ENCODE measurements at regions not wholly inside any gene's neighbourhood (a gene's known extent, or its start where the extent isn't known, plus 50 kb on each side); places are given as distances from the start of the nearest gene placed in this dataset.

DNA sequence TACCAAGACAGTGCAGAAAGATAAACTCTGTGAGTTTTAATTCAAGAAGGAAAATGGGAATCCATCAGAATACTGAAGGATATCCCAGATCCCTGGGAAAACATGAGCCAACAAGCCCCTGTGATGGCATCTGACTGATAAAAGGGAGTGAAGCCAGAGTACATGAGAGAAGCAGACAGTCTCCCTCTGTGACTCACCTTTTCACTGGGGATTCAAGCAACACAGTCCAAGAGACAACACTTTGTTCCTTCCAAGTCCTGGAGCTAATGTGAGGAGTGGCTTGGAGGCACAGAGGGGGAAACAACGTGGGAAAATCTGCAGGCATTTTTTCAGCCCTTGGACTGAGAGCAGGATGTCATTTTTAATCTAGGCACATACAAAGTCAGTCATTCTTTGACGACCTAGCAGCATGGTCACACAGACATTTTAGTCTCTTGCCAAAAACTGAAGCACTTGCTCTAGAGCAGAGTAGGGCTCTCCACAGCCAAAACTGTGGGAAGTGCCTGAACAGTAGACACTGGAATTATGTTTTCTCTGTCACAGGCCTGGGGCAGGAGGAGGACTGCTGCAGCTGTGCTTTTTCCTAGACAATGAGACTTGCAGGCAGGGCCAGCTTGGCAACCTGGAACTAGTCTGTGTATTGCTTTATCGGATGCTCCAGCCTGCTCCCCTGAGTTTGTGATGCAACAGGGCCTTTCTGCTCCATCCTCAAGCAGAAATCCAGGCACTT is 465.0 kb upstream of the GJE1 start:
- no peak for DNase-seq (ENCODE audit: low spot score)
- no peaks in the 10 kb centered on the region for H3K36me3 Mint-ChIP-seq (ENCODE audit: low read depth)
- H3K27ac Mint-ChIP-seq: no peak overlapping the region
- H3K4me3 Mint-ChIP-seq: no peak overlapping the region
- H3K4me1 Mint-ChIP-seq (ENCODE audit: low read depth): no peaks in the 10 kb centered on the region
- no peaks in the 10 kb centered on the region for H3K9me3 Mint-ChIP-seq
- H3K27me3 Mint-ChIP-seq (ENCODE audit: insufficient read depth): no peaks in the 10 kb centered on the region
- intact Hi-C loops (cut with micrococcal nuclease): no loop called here

DNA sequence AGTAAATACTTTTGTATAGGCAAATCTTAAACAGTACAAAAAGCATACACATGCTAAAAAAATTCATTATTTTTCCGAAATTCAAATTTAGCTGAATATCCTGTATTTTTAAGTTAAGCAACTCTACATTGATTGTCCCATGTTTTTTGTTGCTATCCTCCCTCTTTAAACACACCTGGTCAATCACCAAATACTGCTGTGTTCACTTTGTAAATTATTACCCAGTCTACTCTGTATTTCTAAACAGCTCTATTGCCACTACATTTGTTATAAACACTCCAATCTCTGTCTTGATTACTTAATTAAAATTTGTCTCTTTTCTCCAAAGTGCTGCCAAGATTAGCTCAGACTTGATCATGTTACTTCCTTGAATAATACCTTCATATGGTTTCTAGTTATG is 466.5 kb upstream of the GJE1 start:
- intact Hi-C loops (cut with micrococcal nuclease): no loop called here
- Mint-ChIP-seq H3K27ac (no peak overlapping the region), H3K27me3 (ENCODE audit: insufficient read depth) (no peaks in the 10 kb centered on the region), H3K4me3 (no peak overlapping the region), H3K9me3 (no peaks in the 10 kb centered on the region), H3K4me1 (ENCODE audit: low read depth) (no peaks in the 10 kb centered on the region), H3K36me3 (ENCODE audit: low read depth) (no peaks in the 10 kb centered on the region)
- no peak for DNase-seq (ENCODE audit: low spot score)

DNA sequence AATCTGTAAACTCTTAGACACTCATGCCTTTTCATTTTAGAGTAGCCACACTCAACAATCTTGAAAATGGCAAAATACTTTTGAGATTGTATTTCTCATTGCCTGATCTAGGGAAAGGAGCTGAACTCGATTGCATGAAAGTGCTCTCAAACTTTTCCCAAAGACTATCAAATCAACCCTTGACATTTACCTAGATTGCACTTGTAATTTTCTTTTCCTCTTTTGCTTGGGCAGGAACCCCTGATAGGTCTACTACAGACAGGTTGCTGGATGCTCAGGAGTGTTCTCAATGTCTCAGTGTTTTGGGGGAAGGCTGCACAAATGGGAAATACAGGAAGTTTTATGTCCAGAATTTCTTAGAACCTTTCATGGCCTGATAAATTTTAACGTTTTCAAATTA is 468.0 kb upstream of the GJE1 start:
- Mint-ChIP-seq H3K4me1 (ENCODE audit: low read depth) (no peaks in the 10 kb centered on the region), H3K27ac (no peak overlapping the region), H3K36me3 (ENCODE audit: low read depth) (no peaks in the 10 kb centered on the region), H3K9me3 (no peaks in the 10 kb centered on the region), H3K4me3 (no peak overlapping the region), H3K27me3 (ENCODE audit: insufficient read depth) (no peaks in the 10 kb centered on the region)
- DNase-seq (ENCODE audit: low spot score): no peak
- intact Hi-C loops (cut with micrococcal nuclease): no loop called here

DNA sequence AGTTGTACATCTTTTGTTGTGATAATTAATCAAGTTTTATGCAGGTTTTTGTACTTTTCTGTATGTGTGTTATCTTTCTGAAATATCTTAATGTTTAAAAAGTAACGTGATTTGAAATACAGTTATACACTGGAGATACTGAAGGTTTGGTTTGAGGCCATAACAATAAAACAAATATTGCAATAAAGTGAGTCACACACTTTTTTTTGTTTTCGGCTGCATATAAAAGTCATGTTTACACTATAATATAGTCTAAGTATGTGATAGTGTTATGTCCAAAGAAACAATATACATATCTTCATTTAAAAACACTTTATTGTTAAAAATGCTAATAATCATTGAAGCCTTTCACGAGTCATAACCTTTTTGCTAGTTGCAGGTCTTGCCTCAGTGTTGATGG is 473.1 kb upstream of the GJE1 start:
- Mint-ChIP-seq H3K27ac (no peak overlapping the region), H3K4me3 (no peak overlapping the region)
- intact Hi-C loops (cut with micrococcal nuclease): no loop called here

DNA sequence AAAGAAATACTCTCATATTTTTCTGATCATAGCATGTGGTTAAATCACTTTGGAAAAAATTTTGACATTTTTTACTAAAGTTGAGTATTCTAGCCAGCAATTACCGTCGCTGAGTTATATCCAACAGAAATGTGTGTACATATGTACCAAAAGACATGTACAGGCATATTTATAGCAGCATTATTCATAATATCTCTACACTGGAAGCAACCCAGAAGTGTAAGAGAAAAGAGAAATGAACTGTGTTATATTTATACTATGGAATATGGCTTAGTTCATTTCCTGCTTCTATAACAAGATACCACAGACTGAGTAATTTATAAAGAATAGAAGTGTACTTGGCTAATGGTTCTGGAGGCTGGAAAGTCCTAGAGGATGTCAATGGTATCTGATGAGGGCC is 474.0 kb upstream of the GJE1 start:
- no peaks in the 10 kb centered on the region for H3K4me1 Mint-ChIP-seq (ENCODE audit: low read depth)
- no peak overlapping the region for H3K4me3 Mint-ChIP-seq
- intact Hi-C loops (cut with micrococcal nuclease): no loop called here
- H3K9me3 Mint-ChIP-seq: no peaks in the 10 kb centered on the region
- no peak overlapping the region for H3K27ac Mint-ChIP-seq
- no peaks in the 10 kb centered on the region for H3K27me3 Mint-ChIP-seq (ENCODE audit: insufficient read depth)
- DNase-seq (ENCODE audit: low spot score): no peak
- H3K36me3 Mint-ChIP-seq (ENCODE audit: low read depth): no peaks in the 10 kb centered on the region

More for the DNA sequence above, 473.1 kb upstream of the GJE1 start:
- Mint-ChIP-seq H3K36me3 (ENCODE audit: low read depth) (no peaks in the 10 kb centered on the region), H3K27me3 (ENCODE audit: insufficient read depth) (no peaks in the 10 kb centered on the region), H3K4me1 (ENCODE audit: low read depth) (no peaks in the 10 kb centered on the region), H3K9me3 (no peaks in the 10 kb centered on the region)
- DNase-seq (ENCODE audit: low spot score): no peak

DNA sequence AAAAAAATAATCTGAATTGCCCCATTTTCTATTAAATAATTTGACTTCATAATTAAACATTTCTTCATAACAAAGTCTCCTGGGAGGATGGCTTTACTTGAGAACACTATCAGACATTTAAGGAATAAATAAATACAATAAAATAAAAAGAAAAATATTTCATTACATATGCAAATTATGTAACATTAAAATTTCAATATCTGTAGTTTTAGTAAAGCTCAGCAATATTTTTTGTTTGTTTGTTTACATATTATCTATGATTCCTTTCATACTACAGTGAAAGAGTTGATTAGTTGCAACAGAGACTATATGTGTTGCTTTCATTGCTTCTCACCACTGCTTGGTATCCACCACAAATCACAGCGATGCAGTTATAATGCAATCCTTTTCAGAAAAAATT is 474.9 kb upstream of the GJE1 start:
- no peaks in the 10 kb centered on the region for H3K9me3 Mint-ChIP-seq
- H3K27me3 Mint-ChIP-seq (ENCODE audit: insufficient read depth): no peaks in the 10 kb centered on the region

DNA sequence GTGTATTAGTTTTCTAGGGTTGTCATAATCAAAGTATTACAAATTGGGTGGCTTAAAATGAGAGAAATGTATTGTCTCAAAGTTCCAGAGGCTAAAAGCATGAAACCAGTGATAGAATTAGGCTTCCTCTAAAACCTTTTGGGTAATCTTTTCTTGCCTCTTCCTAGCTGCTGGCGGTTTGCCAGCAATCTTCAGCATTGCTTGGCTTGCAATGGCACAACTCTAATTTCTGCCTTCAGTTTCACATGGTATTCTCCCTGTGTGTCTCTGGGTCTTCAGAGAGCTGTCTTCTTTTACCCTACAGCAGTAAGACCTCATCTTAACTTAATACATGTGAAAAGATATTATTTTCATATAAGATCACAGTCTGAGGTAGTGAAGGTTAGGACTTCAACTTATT is 479.1 kb upstream of the GJE1 start:
- no peaks in the 10 kb centered on the region for H3K36me3 Mint-ChIP-seq (ENCODE audit: low read depth)
- H3K9me3 Mint-ChIP-seq: no peaks in the 10 kb centered on the region
- H3K4me3 Mint-ChIP-seq: no peak overlapping the region
- no peak for DNase-seq (ENCODE audit: low spot score)
- H3K27ac Mint-ChIP-seq: no peak overlapping the region
- no peaks in the 10 kb centered on the region for H3K4me1 Mint-ChIP-seq (ENCODE audit: low read depth)
- intact Hi-C loops (cut with micrococcal nuclease): no loop called here
- no peaks in the 10 kb centered on the region for H3K27me3 Mint-ChIP-seq (ENCODE audit: insufficient read depth)

More for the DNA sequence above, 474.9 kb upstream of the GJE1 start:
- Mint-ChIP-seq H3K36me3 (ENCODE audit: low read depth) (no peaks in the 10 kb centered on the region), H3K27ac (no peak overlapping the region), H3K4me3 (no peak overlapping the region), H3K4me1 (ENCODE audit: low read depth) (no peaks in the 10 kb centered on the region)
- DNase-seq (ENCODE audit: low spot score): no peak
- intact Hi-C loops (cut with micrococcal nuclease): no loop called here

DNA sequence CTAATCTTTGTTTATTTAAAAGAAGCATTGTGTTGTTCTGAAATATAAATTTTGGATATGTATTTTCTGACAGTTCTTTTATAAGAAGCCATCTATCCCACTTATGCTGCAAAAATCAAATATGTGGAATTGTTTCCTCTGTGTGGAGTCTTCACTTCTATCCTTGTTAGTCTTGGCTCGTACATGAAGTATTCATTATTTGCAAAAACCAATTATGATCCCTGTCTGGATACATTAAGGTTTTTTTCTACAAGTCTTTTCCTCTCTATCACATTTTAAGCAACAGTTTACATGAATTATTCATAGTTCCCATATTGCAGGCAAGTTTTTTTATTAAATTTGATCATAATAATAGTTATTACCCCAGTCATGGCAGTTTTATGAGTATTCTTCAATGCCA is 490.8 kb upstream of the GJE1 start:
- Mint-ChIP-seq H3K36me3 (ENCODE audit: low read depth) (no peaks in the 10 kb centered on the region), H3K27ac (no peak overlapping the region), H3K4me3 (no peak overlapping the region), H3K9me3 (no peaks in the 10 kb centered on the region), H3K4me1 (ENCODE audit: low read depth) (no peaks in the 10 kb centered on the region), H3K27me3 (ENCODE audit: insufficient read depth) (no peaks in the 10 kb centered on the region)
- intact Hi-C loops (cut with micrococcal nuclease): no loop called here
- no peak for DNase-seq (ENCODE audit: low spot score)

DNA sequence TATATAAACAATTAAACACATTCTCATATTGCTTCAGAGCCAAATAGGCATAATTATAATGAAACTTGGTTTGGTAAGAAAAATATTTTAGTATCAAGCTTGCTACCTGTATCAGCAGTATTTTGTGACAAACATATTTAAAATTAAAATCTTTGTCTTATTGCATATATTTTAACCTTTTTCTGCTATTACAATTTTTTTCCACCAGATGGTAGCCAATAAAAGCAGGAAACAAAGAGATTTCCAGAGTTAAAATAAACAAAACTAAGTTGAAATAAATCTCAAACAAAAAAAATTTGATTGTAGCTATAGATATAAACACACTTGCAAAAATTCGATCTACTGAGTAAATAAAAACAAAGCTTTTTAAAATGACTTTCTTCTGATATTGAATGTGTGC is 491.3 kb upstream of the GJE1 start:
- no peaks in the 10 kb centered on the region for H3K36me3 Mint-ChIP-seq (ENCODE audit: low read depth)
- H3K9me3 Mint-ChIP-seq: no peaks in the 10 kb centered on the region
- no peak for DNase-seq (ENCODE audit: low spot score)
- no peaks in the 10 kb centered on the region for H3K27me3 Mint-ChIP-seq (ENCODE audit: insufficient read depth)
- H3K4me3 Mint-ChIP-seq: no peak overlapping the region
- no peaks in the 10 kb centered on the region for H3K4me1 Mint-ChIP-seq (ENCODE audit: low read depth)
- intact Hi-C loops (cut with micrococcal nuclease): no loop called here
- H3K27ac Mint-ChIP-seq: no peak overlapping the region

DNA sequence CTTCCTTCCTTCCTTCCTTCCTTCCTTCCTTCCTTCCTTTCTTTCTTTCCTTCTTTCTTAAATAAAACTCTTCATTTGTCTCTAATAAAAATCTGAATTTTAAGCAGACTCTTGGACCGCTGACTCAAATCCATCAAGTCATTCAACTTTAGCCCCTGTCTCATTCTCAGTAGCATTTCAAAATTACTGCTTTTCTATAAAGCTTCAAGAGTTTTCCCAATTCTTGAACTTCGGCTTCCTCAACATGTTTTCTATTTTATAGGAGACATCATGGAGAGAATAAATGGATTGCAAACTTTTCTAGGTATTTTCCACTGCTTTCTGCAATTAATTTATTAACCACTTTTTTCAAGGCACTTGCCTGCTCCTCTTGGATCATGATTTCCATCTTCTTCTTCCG is 497.1 kb upstream of the GJE1 start:
- intact Hi-C loops (cut with micrococcal nuclease): no loop called here
- Mint-ChIP-seq H3K4me3 (no peak overlapping the region), H3K4me1 (ENCODE audit: low read depth) (no peaks in the 10 kb centered on the region), H3K9me3 (no peaks in the 10 kb centered on the region), H3K36me3 (ENCODE audit: low read depth) (no peaks in the 10 kb centered on the region), H3K27me3 (ENCODE audit: insufficient read depth) (no peaks in the 10 kb centered on the region), H3K27ac (no peak overlapping the region)
- no peak for DNase-seq (ENCODE audit: low spot score)

DNA sequence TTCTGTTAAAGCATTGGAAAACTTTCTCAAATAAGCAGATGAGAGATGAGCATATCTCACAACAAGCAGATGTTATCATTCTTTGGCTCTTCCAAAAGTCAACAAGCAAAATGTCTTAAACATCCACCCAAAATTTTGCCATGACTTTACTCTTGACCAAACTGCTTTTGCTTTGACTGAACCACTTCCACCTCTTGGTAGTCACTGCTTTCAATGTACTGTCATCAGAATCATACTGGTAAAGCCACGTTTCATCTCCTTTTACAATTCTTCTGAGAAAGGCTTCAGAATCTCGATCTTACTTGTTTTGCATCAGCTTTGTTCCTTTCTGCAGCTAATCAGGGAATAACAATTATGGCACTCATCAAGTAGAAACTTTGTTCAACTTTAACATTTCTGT is 498.5 kb upstream of the GJE1 start:
- Mint-ChIP-seq H3K4me1 (ENCODE audit: low read depth) (no peaks in the 10 kb centered on the region), H3K4me3 (no peak overlapping the region), H3K36me3 (ENCODE audit: low read depth) (no peaks in the 10 kb centered on the region), H3K27me3 (ENCODE audit: insufficient read depth) (no peaks in the 10 kb centered on the region), H3K27ac (no peak overlapping the region), H3K9me3 (no peaks in the 10 kb centered on the region)
- no peak for DNase-seq (ENCODE audit: low spot score)
- intact Hi-C loops (cut with micrococcal nuclease): no loop called here

DNA sequence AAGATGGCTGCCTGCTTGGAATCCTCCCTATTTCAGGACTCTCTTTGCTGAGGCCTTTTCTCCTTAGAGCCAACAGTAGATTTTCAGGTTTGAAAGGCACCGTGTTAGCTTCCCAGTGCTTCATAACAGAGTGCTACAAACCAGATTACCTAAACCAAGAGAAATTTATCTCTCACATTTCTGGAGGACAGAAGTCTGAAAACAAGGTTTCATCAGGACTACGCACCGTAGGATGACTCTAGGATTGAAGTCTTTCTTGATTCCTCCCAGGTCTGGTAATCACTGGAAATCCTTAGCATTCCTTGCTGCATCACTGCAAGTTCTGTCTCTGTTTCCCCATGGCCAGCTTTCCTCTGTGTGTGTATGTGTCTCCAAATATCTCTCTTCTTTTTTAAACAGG is 508.4 kb upstream of the GJE1 start:
- Mint-ChIP-seq H3K27ac (no peak overlapping the region), H3K4me1 (ENCODE audit: low read depth) (no peaks in the 10 kb centered on the region), H3K36me3 (ENCODE audit: low read depth) (no peaks in the 10 kb centered on the region), H3K27me3 (ENCODE audit: insufficient read depth) (no peaks in the 10 kb centered on the region), H3K4me3 (no peak overlapping the region), H3K9me3 (no peaks in the 10 kb centered on the region)
- DNase-seq (ENCODE audit: low spot score): no peak
- intact Hi-C loops (cut with micrococcal nuclease): no loop called here

DNA sequence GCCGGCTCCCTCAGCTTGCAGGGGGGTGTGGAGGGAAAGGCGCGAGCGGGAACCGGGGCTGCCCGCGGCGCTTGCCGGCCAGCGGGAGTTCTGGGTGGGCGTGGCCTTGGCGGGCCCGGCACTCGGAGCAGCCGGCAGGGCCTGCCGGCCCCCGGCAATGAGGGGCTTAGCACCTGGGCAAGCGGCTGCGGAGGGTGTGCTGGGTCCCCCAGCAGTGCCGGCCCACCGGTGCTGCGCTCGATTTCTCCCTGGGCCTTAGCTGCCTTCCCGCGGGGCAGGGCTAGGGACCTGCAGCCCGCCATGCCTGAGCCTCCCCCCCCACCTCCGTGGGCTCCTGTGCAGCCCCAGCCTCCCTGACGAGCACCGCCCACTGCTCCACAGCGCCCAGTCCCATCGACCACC is 514.5 kb upstream of the GJE1 start:
- intact Hi-C loops (cut with micrococcal nuclease): no loop called here
- no peak overlapping the region for H3K4me3 Mint-ChIP-seq
- no peak for DNase-seq (ENCODE audit: low spot score)
- no peaks in the 10 kb centered on the region for H3K4me1 Mint-ChIP-seq (ENCODE audit: low read depth)
- H3K27ac Mint-ChIP-seq: no peak overlapping the region
- H3K27me3 Mint-ChIP-seq (ENCODE audit: insufficient read depth): no peaks in the 10 kb centered on the region
- H3K9me3 Mint-ChIP-seq: no peaks in the 10 kb centered on the region
- H3K36me3 Mint-ChIP-seq (ENCODE audit: low read depth): no peaks in the 10 kb centered on the region

DNA sequence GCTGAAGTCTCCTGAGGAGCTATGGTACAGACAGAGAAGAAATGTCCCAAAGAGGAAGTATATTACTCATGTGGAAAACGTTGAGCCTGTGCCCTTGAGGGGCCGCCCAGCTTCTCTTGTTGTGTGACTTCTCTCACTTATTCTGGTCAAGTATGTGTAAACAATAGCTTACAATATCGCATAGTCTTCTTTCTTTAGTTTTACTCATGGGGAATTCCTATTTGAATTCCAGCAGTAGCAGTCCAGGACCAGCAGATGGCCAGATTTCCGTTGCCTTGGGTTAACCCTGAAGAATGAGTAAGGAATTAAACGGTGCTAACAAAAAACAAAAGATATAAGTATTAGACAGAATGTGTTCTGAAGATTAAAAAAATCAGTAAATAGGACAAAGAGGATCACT is 522.0 kb upstream of the GJE1 start:
- no peak overlapping the region for H3K27ac Mint-ChIP-seq
- no peak for DNase-seq (ENCODE audit: low spot score)
- H3K4me3 Mint-ChIP-seq: no peak overlapping the region
- no peaks in the 10 kb centered on the region for H3K9me3 Mint-ChIP-seq
- no peaks in the 10 kb centered on the region for H3K27me3 Mint-ChIP-seq (ENCODE audit: insufficient read depth)
- no peaks in the 10 kb centered on the region for H3K4me1 Mint-ChIP-seq (ENCODE audit: low read depth)
- no peaks in the 10 kb centered on the region for H3K36me3 Mint-ChIP-seq (ENCODE audit: low read depth)
- intact Hi-C loops (cut with micrococcal nuclease): no loop called here

Data from activated T-helper 1 cell treated with anti-CD3 and anti-CD28 coated beads, Interleukin-12 subunit alpha, Interleukin-12 subunit beta, Interleukin-2, Interleukin-4 antibody, amounts not matched to agents 30 ng/mL and 10 ng/mL and 1 ng/mL, durations not matched to agents 14 hours and 24 hours and 36 hours (primary cell).